Tibial artery (tissue), 4 donors: ENCODE measurements at regions not wholly inside any gene's neighbourhood (a gene's known extent, or its start where the extent isn't known, plus 50 kb on each side); places are given as distances from the start of the nearest gene placed in this dataset.
"Not testable (repeated sequence)": the region's sequence is repeated elsewhere in the genome, so short reads cannot be mapped to it uniquely, and the experiment has no call there.

Experiments used
- DNase-seq, 2 donors: peaks; one replicate each; pipeline ENCODE4 v3.0.0-alpha.2; 2019
- H3K27ac ChIP-seq, 2 donors: fragments of 200-600 bp; sonication (generic) in 1 of 2; 1 replicate in 1 of 2; 2 replicates in 1 of 2; pipeline ENCODE4 v1.5.1; 2018 to 2019; ENCODE audit warnings: mild to moderate bottlenecking in 1 of 2
- H3K27me3 ChIP-seq, 2 donors: fragments of 200-600 bp; sonication (generic) in 1 of 2; one replicate each; pipeline versions ENCODE4 v1.5.1 to v1.6.0; 2016 to 2019
- H3K36me3 ChIP-seq, 3 donors: fragments of 200-600 bp; sonication (generic) in 2 of 3; one replicate each; pipeline ENCODE4 v1.5.1; 2016 to 2019; ENCODE audit warnings: mild to moderate bottlenecking in 2 of 3
- H3K4me1 ChIP-seq, 4 donors: fragments of 200-600 bp; sonication (generic) in 2 of 4; 1 replicate in 3 of 4; 2 replicates in 1 of 4; pipeline ENCODE4 v1.5.1; 2016 to 2019
- H3K4me3 ChIP-seq, 2 donors: fragments of 200-600 bp; sonication (generic) in 1 of 2; 1 replicate in 1 of 2; 2 replicates in 1 of 2; pipeline ENCODE4 v1.5.1; 2018 to 2019; ENCODE audit warnings: mild to moderate bottlenecking in 2 of 2
- H3K9me3 ChIP-seq, 3 donors: fragments of 200-600 bp; sonication (generic) in 1 of 3; one replicate each; pipeline ENCODE4 v1.5.1; 2016 to 2019
- intact Hi-C: fragments of 100-400 bp; cut with DNase I; formaldehyde crosslinking; loops from one replicate; pipeline ENCODE4 v1.15.0; 2023; ENCODE audit warnings: low total_unique reads
- TF ChIP-seq, protein P1 (sequence below), 2 experiments: fragments of 200-600 bp in 1 of 2; fragments of 450-650 bp in 1 of 2; IDR thresholded peaks; one replicate each; pipeline ENCODE4 v1.5.1; 2017 to 2019; ENCODE audit warnings: antibody characterized with exemption in 2 of 2, mild to moderate bottlenecking in 1 of 2, moderate library complexity in 1 of 2

DNA sequence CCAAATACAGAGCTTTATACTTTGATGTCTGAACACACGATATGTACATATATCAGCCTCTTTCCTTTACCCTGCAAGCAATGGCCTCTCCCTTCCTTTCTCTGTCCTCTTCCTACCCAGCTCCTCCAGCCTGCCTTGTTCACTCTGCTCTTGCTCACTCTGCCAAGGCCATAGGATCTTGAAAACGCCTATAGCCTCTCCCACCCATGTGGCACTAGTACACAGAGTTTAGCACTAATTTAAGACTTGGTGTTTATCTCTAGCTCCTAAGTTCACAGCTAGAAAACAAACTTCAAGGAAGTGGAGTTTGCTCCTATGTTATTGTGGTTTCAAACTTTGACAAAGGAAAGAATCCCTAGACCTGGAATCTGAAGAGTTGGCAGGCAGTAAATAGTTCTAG is 225.0 kb upstream of the RUNX1 start:
- no peak for DNase-seq
- Histone ChIP-seq H3K4me1 (peaks cover 0 to 3% (median 0%) of the 10 kb centered on the region in 4 donors), H3K4me3 (no peak overlapping the region), H3K9me3 (no peaks in the 10 kb centered on the region), H3K36me3 (no peaks in the 10 kb centered on the region), H3K27ac (no peak overlapping the region), H3K27me3 (no peaks in the 10 kb centered on the region)
- TF ChIP-seq, protein P1, sequence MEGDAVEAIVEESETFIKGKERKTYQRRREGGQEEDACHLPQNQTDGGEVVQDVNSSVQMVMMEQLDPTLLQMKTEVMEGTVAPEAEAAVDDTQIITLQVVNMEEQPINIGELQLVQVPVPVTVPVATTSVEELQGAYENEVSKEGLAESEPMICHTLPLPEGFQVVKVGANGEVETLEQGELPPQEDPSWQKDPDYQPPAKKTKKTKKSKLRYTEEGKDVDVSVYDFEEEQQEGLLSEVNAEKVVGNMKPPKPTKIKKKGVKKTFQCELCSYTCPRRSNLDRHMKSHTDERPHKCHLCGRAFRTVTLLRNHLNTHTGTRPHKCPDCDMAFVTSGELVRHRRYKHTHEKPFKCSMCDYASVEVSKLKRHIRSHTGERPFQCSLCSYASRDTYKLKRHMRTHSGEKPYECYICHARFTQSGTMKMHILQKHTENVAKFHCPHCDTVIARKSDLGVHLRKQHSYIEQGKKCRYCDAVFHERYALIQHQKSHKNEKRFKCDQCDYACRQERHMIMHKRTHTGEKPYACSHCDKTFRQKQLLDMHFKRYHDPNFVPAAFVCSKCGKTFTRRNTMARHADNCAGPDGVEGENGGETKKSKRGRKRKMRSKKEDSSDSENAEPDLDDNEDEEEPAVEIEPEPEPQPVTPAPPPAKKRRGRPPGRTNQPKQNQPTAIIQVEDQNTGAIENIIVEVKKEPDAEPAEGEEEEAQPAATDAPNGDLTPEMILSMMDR (IDR thresholded peaks at IDR 0.05), result no peak
- intact Hi-C loops, result no loop called here

- no peaks in the 10 kb centered on the region for H3K36me3 ChIP-seq
- DNase-seq, result no peak
- H3K27ac ChIP-seq, result no peak overlapping the region
- TF ChIP-seq, protein P1 (IDR thresholded peaks at IDR 0.05), result no peak
- peaks cover 0 to 3% (median 0%) of the 10 kb centered on the region in 4 donors for H3K4me1 ChIP-seq
- H3K27me3 ChIP-seq, result no peaks in the 10 kb centered on the region
- H3K9me3 ChIP-seq, result no peaks in the 10 kb centered on the region
- intact Hi-C loops, result no loop called here
- H3K4me3 ChIP-seq, result no peak overlapping the region
Observed at GRCh38 chr21:35273333-35273732, 224.2 kb upstream of the RUNX1 start.

- H3K9me3 ChIP-seq, H3K4me3 ChIP-seq, H3K27me3 ChIP-seq, DNase-seq, intact Hi-C loops, H3K27ac ChIP-seq, H3K4me1 ChIP-seq, H3K36me3 ChIP-seq: not testable (repeated sequence)
Observed at GRCh38 chr21:35271344-35272118, 222.4 kb upstream of the RUNX1 start.

DNA sequence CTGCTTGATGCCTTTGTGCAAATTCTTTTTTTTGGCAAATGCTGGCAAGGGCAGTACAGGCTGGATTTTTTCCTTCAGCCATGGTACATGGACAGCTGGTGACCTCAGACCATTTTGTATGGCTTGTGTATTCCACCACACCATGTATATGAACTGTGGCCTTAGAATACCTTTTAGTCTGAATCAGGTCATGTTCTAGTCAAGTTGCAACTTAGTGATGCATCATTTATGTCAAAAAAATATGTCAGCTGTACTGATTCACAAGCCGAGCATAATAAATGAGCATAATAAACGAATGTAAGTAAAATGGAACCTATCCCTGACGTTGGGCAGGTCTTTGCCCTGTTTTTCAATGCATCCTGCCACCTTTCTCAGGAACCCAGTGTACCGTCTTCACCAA is 219.7 kb upstream of the RUNX1 start:
- Histone ChIP-seq H3K4me3 (no peak overlapping the region), H3K4me1 (no peaks in the 10 kb centered on the region), H3K36me3 (no peaks in the 10 kb centered on the region), H3K9me3 (no peaks in the 10 kb centered on the region), H3K27me3 (no peaks in the 10 kb centered on the region), H3K27ac (no peak overlapping the region)
- DNase-seq, result no peak
- intact Hi-C loops, result no loop called here
- TF ChIP-seq, protein P1 (IDR thresholded peaks at IDR 0.05), result no peak

DNA sequence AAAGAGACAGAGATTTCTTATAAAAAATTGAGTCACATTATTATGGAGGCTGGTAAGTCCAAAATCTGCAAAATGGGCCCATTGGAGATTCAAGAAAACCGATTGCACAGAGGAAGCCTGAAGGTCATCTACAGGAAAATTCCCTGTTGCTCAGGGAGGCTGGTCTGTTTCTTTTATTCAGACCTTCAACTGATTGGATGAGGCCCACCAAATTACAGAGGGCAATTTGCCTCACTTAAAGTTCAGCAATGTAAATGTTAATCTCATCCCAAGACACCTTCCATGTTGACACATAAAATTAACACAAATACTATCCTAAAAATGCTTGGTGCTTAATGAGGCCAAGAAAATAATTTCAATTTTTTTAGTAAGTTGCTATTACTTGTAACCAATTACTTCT is 219.2 kb upstream of the RUNX1 start:
- Histone ChIP-seq H3K27me3 (no peaks in the 10 kb centered on the region), H3K4me3 (no peak overlapping the region), H3K4me1 (no peaks in the 10 kb centered on the region), H3K27ac (no peak overlapping the region), H3K36me3 (no peaks in the 10 kb centered on the region), H3K9me3 (no peaks in the 10 kb centered on the region)
- intact Hi-C loops, result no loop called here
- TF ChIP-seq, protein P1 (IDR thresholded peaks at IDR 0.05), result no peak
- DNase-seq, result no peak

GRCh38 chr21:35266546-35266945 is 217.4 kb upstream of the RUNX1 start:
- intact Hi-C loops, result no loop called here
- TF ChIP-seq, protein P1 (IDR thresholded peaks at IDR 0.05), result no peak
- H3K27ac ChIP-seq, result no peak overlapping the region

More at GRCh38 chr21:35266546-35266945, 217.4 kb upstream of the RUNX1 start:
- DNase-seq, result no peak
- Histone ChIP-seq H3K27me3 (no peaks in the 10 kb centered on the region), H3K36me3 (no peaks in the 10 kb centered on the region), H3K4me3 (no peak overlapping the region), H3K9me3 (no peaks in the 10 kb centered on the region), H3K4me1 (no peaks in the 10 kb centered on the region)
